VCaP (cell line): ENCODE measurements at regions not wholly inside any gene's neighbourhood (a gene's known extent, or its start where the extent isn't known, plus 50 kb on each side); places are given as distances from the start of the nearest gene placed in this dataset.
"Not testable (repeated sequence)": the region's sequence is repeated elsewhere in the genome, so short reads cannot be mapped to it uniquely, and the experiment has no call there.

Experiments used
- H3K27ac ChIP-seq: fragments of 450-650 bp; 2 replicates; pipeline ENCODE4 v1.5.1; 2017
- CTCF ChIP-seq: fragments of 450-650 bp; conservative IDR thresholded peaks from 2 replicates; pipeline ENCODE4 v1.5.1; 2017; ENCODE audit warnings: mild to moderate bottlenecking, moderate library complexity

- no peak overlapping the region for H3K27ac ChIP-seq
- TF ChIP-seq CTCF, result no peak
These were observed 505.0 kb upstream of the SOX9 start for GRCh38 chr17:71615820-71616219.

DNA sequence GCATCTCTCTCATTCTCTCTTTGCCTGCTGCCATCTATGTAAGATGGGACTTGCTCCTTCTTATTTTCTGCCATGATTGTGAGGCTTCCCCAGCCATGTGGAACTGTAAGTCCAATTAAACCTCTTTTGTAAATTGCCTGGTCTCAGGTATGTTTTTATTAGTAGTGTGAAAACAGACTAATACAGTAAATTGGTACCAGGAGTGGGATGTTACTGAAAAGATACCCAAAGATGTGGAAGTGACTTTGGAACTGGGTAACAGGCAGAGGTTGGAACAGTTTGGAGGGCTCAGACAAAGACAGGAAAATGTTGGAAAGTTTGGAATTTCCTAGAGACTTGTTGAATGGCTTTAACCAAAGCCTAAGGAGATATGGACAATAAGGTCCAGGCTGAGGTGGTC, 503.1 kb upstream of the SOX9 start:
- H3K27ac ChIP-seq, result not testable (repeated sequence)

DNA sequence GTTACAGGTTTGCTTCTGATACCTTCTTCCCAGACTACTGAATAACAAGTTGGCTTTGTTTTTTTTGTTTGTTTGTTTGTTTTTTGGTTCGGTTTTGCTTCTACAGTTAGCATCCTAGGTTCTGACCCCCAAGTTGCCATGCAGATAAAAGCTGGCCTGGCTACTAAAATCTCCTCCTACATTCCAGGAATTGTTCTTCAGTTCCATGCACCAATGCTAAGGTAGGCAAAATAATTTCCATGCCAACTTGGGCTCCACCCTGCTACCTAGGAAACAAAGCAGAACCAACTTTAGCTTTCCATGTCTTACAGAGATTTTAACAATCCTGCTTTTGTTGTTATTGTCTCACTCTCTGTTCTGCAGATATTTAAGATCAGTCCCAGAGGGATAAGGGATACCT, 495.5 kb upstream of the SOX9 start:
- no peak for TF ChIP-seq CTCF
- H3K27ac ChIP-seq, result no peak overlapping the region

DNA sequence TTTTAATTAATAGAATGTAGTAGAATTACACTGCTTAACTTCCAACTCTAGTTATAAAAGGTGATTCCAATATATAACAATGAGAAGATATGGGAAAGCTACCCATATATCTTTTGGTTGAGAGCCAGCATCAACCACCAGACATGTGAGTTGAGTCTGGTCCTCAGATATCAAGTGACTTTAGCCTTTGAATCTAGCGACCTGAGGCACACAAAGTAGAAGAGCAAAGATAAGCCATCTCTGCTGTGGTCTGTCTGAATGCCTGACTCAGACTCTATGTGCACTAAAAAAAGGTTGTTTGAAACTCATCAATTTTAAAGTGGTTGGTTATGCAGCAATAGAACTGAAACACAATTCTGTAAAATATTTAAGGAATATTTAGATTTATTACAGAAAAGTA, 492.5 kb upstream of the SOX9 start:
- H3K27ac ChIP-seq, result no peak overlapping the region
- TF ChIP-seq CTCF, result no peak

DNA sequence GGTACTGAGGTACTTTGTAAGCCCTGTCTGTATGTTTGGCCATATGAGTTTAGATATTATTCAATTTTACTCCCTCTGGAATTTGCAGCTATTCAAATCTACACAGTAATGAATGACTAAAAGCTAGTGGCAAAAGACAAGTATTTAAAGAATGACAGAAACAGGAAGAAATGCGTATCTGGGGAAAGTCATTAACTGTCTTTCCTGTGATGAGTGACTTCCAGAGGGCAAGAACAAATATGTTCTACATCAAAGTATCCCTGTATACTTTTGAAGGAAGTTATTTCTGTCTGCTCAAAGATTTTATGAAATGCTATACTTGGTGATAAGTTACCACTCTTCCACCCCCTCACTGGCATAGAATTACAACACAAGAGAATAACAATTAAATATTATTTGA, 489.3 kb upstream of the SOX9 start:
- TF ChIP-seq CTCF, result no peak
- H3K27ac ChIP-seq, result no peak overlapping the region

DNA sequence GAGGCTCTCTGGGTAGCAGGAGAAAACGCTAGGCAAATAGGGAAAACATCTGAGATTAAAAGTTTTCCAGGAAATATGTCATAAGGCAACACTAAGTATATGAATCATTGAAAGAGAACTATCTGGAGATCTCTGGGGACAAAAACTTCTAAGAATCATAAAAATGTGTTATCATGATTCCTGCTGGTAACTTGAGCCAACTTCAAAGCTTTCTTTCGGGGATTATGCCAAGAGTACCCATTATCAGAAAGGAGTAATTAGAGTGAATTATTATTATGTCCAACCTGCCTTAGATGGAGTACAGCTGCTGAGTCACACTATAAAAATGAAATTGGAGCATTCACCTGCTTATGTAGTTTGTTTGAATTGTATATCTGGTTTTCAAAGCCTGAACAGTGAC, 488.5 kb upstream of the SOX9 start:
- no peak for TF ChIP-seq CTCF
- no peak overlapping the region; the same call in 1 of the 2 replicates for H3K27ac ChIP-seq

DNA sequence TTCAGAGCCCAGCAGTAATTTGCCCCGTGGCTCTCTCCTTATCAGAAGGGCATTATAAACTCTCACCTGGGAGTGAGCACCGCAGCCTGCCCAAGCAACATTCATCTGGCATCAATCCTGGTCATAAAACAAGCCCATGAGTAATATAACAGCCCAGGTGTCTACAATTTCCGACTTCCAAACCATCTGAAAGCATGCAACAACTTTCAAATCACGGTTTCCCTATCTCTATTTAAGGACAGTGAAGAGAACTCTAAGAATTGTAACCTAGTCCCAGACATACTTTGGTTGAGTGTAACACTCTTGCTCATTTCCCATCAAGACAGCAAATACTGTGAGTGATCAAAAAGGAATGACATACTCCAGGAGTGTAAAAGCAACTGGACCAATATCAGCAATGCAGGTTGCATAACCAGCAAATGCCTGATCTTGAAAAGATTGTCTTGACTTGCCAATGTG, 487.4 kb upstream of the SOX9 start:
- no peak for TF ChIP-seq CTCF
- no peak overlapping the region for H3K27ac ChIP-seq

- no peak overlapping the region for H3K27ac ChIP-seq
- TF ChIP-seq CTCF, result no peak
These were observed 486.4 kb upstream of the SOX9 start for GRCh38 chr17:71634376-71634775.
